ENCODE measurements at regions not wholly inside any gene's neighbourhood (a gene's known extent, or its start where the extent isn't known, plus 50 kb on each side); places are given as distances from the start of the nearest gene placed in this dataset.

DNA sequence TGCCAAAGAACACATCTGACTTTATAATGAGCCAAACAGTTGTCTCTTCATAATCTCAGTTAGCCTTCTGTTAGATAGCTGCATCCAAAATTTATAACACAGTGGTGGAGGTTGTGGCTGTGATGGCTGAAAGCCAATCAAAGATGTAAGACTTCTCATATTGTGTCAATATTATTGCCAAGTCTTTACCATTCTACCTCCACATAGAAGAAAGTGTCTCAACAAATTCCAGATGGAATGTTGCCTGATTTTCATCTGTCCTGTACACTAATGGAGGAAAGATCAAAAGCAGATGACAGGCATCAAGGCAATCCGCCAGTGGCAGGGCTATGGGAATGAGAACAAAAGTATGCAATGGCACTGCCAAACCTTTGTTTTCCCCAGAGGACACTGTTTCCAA, 813.1 kb upstream of the NOVA1 start:
- TF ChIP-seq POLR2A (IDR thresholded peaks at IDR 0.05) = no peak
- no peak for TF ChIP-seq POLR2AphosphoS5 (IDR thresholded peaks at IDR 0.05)
- no peak for TF ChIP-seq EP300 (IDR thresholded peaks at IDR 0.05)
- TF ChIP-seq, protein P1, sequence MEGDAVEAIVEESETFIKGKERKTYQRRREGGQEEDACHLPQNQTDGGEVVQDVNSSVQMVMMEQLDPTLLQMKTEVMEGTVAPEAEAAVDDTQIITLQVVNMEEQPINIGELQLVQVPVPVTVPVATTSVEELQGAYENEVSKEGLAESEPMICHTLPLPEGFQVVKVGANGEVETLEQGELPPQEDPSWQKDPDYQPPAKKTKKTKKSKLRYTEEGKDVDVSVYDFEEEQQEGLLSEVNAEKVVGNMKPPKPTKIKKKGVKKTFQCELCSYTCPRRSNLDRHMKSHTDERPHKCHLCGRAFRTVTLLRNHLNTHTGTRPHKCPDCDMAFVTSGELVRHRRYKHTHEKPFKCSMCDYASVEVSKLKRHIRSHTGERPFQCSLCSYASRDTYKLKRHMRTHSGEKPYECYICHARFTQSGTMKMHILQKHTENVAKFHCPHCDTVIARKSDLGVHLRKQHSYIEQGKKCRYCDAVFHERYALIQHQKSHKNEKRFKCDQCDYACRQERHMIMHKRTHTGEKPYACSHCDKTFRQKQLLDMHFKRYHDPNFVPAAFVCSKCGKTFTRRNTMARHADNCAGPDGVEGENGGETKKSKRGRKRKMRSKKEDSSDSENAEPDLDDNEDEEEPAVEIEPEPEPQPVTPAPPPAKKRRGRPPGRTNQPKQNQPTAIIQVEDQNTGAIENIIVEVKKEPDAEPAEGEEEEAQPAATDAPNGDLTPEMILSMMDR (IDR thresholded peaks at IDR 0.05) = no peak
- no peak overlapping the region for H3K4me3 ChIP-seq
- 29 to 44% methylated on average over 1 of the region's 1 CpG for WGBS, 2 donors (ENCODE audit: low coverage in 1 of 2)
- no peaks in the 10 kb centered on the region for H3K4me1 ChIP-seq
- no peaks in the 10 kb centered on the region for H3K36me3 ChIP-seq
- H3K27ac ChIP-seq = no peak overlapping the region
- H3K27me3 ChIP-seq = no peaks in the 10 kb centered on the region
- ATAC-seq = no peak
- H3K9me3 ChIP-seq = no peaks in the 10 kb centered on the region

- 85 to 93% methylated on average over 3 of the region's 4 CpGs for WGBS, 2 donors (ENCODE audit: low coverage in 1 of 2)
- H3K27ac ChIP-seq = no peak overlapping the region
Measured at GRCh38 chr14:27427796-27428195, 830.0 kb upstream of the NOVA1 start.

DNA sequence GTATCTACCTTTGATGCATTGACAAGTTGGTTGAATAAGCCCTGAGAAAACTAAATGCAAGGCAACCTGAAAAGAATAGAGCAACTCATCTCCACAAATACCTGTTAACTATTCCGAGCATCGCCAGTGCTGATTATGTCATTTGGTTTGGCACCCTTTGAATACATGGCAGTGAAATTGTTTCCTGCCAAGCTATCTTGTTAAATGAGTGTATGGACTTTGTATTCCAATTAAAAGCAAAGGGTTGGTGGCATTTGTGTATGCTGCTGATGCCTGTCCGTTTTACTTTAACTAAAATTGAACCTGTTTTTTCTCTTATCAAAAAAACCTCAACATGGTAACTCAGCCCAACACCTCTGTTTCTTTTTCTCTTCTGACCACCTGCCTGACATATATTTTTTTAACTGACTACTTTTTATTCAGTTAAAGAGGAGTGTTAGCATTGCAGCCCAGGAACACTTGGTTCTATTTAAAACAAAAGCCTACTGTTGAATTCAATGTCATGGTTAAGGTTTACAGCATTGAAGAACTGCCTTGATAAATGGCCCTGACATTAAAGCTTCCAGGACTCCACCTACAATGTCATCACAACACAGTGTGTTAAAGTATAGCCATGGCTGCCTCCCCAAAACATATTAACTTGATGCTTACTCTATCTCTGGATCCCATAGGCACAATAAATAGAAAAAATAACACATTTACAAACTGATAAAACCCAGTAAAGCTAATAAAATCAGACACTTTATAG, 838.3 kb upstream of the NOVA1 start:
- WGBS, 2 donors (ENCODE audit: low coverage in 1 of 2) = 67 to 72% methylated on average over 3 of the region's 3 CpGs
- ATAC-seq = no peak

More at GRCh38 chr14:27427796-27428195, 830.0 kb upstream of the NOVA1 start:
- Histone ChIP-seq H3K27me3 (no peaks in the 10 kb centered on the region), H3K9me3 (no peaks in the 10 kb centered on the region), H3K4me3 (no peak overlapping the region), H3K36me3 (no peaks in the 10 kb centered on the region), H3K4me1 (no peaks in the 10 kb centered on the region)
- ATAC-seq = no peak
- TF ChIP-seq POLR2AphosphoS5 (IDR thresholded peaks at IDR 0.05) = no peak
- TF ChIP-seq EP300 (IDR thresholded peaks at IDR 0.05) = no peak
- TF ChIP-seq POLR2A (IDR thresholded peaks at IDR 0.05) = no peak
- TF ChIP-seq, protein P1 (IDR thresholded peaks at IDR 0.05) = no peak

GRCh38 chr14:27484633-27485032, 886.8 kb upstream of the NOVA1 start:
- TF ChIP-seq POLR2AphosphoS5 (IDR thresholded peaks at IDR 0.05) = no peak
- no peak for TF ChIP-seq EP300 (IDR thresholded peaks at IDR 0.05)
- no peak for TF ChIP-seq POLR2A (IDR thresholded peaks at IDR 0.05)
- TF ChIP-seq, protein P1 (IDR thresholded peaks at IDR 0.05) = no peak
- Histone ChIP-seq H3K4me3 (no peak overlapping the region), H3K27ac (no peak overlapping the region), H3K27me3 (no peaks in the 10 kb centered on the region), H3K9me3 (no peaks in the 10 kb centered on the region), H3K36me3 (no peaks in the 10 kb centered on the region), H3K4me1 (no peaks in the 10 kb centered on the region)
- ATAC-seq = no peak

More for the DNA sequence above, 838.3 kb upstream of the NOVA1 start:
- no peaks in the 10 kb centered on the region for H3K27me3 ChIP-seq
- H3K27ac ChIP-seq = no peak overlapping the region
- no peak overlapping the region for H3K4me3 ChIP-seq
- H3K36me3 ChIP-seq = no peaks in the 10 kb centered on the region
- H3K4me1 ChIP-seq = no peaks in the 10 kb centered on the region
- TF ChIP-seq POLR2A (IDR thresholded peaks at IDR 0.05) = no peak
- TF ChIP-seq POLR2AphosphoS5 (IDR thresholded peaks at IDR 0.05) = no peak
- TF ChIP-seq, protein P1 (IDR thresholded peaks at IDR 0.05) = no peak
- no peak for TF ChIP-seq EP300 (IDR thresholded peaks at IDR 0.05)
- H3K9me3 ChIP-seq = no peaks in the 10 kb centered on the region

GRCh38 chr14:27485193-27485592, 887.4 kb upstream of the NOVA1 start:
- H3K27me3 ChIP-seq = no peaks in the 10 kb centered on the region
- no peaks in the 10 kb centered on the region for H3K36me3 ChIP-seq
- H3K27ac ChIP-seq = no peak overlapping the region
- no peaks in the 10 kb centered on the region for H3K4me1 ChIP-seq
- H3K9me3 ChIP-seq = no peaks in the 10 kb centered on the region
- no peak overlapping the region for H3K4me3 ChIP-seq
- no peak for ATAC-seq
- TF ChIP-seq EP300 (IDR thresholded peaks at IDR 0.05) = no peak
- no peak for TF ChIP-seq POLR2A (IDR thresholded peaks at IDR 0.05)
- TF ChIP-seq, protein P1 (IDR thresholded peaks at IDR 0.05) = no peak
- TF ChIP-seq POLR2AphosphoS5 (IDR thresholded peaks at IDR 0.05) = no peak

All from gastroesophageal sphincter (tissue), 4 donors.